HG02763 (cell line): ENCODE measurements at regions not wholly inside any gene's neighbourhood (a gene's known extent, or its start where the extent isn't known, plus 50 kb on each side); places are given as distances from the start of the nearest gene placed in this dataset.

Source experiments
- ATAC-seq: cut with Tn5 transposase; IDR thresholded peaks from one replicate; pipeline ENCODE4 v1.9.1; 2021; ENCODE audit warnings: mild to moderate bottlenecking, moderate library complexity; ENCODE audit not compliant: unreplicated experiment

DNA sequence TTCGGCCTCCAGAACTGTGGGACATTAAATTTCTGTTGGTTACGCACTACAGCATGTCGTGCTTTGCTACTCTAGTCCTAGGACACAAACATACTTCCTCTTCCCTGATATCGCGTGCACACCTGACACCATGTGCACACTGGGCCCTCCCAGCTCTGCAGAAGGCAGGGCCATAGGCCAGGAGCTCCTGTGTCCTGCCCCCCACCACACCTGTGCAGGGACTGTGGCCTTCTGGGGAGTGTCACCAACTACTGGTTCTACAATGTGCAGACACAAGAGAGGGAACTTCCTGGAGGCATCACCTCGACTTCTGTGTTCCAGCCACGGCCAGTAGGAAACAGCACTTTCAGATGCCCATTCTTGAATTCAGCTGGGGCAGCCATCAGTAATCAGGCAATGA lies 646.4 kb upstream of the MGMT start:
- ATAC-seq: no peak

DNA sequence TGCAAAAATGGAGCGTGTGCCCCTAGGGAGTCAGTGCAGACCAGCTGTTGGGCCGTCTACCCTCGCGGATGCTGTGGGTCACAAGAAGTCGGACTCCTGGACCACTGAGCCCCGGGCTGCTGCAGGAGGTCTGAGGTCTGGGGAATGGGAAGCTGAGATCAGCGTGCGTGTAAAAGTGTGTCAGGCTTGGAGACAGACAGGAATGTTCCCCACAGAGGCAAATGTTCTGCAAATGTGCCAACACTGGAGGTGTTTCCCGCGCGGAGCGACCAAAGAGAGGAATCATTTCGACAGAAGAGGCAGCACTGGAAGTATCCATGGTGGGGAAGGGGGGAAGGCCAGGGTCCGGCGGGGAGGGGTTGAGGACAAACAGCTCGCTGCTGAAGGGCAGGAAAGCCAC lies 643.8 kb upstream of the MGMT start:
- no peak for ATAC-seq

DNA sequence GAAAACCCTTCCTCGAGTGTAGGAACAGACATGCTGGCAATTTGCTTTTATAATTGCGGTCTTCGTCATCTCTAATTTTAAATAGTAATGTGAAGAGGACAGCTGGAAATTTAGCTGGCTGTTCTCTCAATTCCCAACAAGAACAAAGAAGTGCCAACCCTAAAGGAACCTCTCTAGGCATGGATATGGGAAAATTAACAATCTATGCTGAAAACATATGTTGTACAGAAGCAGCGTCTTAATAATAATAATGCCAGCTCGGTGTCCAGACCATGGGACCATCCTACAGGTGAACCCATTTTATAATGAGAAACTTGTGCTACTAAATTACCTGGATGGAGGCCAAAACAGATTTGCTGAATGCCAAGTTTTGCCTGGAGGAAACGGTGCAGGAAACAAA lies 641.4 kb upstream of the MGMT start:
- ATAC-seq: no peak

DNA sequence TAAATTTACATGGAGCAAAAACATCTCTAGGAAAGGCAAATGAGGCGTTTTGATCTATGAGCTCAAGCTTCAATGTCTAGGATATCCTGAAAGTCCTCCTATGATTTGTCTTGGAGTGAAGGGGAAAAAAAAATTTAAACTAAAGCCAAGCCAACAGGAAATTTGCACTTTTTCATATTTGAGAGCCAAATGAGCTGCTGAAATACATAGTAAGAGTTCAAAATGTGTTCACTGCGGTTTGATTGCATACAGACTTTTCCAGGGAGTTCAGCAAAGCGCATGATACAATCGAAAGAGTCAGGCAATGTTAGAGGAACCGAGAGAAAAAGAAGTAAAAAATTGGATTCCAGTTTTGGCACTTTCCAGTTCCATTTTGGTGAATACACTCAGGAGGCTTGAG lies 633.4 kb upstream of the MGMT start:
- ATAC-seq: no peak

DNA sequence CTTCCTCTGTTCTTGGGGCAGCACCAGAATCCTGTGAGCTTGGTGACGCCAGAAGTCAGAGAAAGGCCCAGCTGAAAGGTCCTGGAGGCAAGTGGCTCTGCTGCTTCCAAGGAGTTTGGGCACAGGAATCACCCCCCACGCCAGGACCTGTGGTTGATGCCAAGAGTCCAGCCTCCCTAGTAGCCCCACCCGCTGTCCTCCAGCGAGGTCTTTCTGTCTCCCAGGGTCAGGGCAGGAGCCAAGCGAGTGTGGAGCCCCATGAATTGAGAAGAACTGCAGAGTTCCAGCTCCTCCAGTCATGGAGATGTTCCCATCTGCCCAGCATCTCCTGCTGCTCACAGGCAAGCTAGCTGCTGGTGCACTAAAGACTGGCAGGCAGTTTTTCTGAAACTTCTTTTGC lies 631.7 kb upstream of the MGMT start:
- no peak for ATAC-seq

DNA sequence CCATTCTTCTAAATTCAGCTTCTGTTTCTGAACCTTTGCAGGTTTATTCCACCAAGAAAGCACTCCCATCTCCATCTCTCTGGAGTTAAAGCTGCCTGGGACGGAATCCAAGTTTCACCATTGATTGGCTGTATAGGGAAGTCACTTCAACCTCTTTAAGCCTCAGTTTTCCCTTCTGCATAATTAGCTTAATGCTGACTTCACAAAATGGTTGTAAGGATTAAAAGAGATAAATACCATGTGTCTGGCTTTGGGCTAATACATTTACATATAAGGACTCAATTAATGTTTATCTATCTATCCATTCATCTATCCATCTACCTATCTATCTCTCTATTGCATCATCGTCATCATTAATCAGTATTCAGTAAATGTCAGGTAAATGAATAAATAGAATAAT lies 629.6 kb upstream of the MGMT start:
- ATAC-seq: no peak

DNA sequence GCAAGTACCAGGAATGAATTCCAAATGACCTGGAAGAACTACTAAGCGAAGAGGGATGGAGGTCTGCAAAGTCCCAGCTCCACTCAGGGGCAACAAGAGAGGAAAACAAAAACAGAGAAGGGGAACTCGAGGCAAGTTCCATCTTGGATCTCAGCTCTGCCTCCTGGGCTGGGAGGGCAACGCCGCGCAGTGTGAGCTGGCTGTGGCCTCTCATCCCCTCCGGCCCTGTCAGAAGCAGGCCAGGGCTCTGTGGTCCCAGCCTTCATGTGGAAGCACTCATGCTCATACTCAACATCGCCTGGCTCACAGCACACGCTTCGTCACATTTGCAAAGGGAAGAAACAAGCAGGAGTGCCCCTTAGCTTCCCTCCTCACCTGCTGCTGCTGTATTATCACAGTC lies 627.9 kb upstream of the MGMT start:
- no peak for ATAC-seq

DNA sequence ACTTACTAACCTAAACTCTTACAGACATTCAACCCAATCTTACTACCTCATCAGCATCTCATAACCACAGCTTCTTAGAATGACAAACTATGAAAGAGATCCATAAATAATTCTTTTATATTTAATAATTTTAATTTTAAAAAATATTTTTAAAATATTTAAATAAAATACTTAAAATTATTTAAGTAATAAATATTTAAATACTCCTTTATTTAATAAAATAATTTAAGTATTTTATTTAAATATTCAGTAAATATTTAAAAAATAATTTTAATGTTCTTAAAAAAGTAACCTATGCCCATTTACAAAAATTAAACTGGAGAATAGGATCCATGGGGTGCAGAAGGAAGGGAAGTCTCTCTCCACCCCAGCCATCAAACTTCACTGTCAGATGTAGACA lies 627.3 kb upstream of the MGMT start:
- no peak for ATAC-seq

DNA sequence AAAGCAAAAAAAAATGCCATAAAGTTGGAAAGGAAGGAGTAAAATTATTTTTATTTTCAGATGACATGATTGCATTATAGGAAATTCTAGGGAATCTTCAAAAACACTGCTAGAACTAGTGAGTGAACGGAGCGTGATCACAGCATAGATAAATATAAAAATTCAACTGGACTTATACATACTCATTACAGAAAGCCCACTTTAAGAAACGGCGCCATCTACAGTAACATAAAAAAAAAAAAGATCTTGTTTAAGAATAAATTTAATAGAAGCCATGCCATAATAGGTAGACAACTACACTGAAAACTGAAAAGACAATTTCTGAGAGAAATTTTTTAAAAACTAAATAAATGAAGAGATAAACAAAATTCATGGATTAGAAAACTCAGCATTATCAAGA lies 623.1 kb upstream of the MGMT start:
- ATAC-seq: no peak

DNA sequence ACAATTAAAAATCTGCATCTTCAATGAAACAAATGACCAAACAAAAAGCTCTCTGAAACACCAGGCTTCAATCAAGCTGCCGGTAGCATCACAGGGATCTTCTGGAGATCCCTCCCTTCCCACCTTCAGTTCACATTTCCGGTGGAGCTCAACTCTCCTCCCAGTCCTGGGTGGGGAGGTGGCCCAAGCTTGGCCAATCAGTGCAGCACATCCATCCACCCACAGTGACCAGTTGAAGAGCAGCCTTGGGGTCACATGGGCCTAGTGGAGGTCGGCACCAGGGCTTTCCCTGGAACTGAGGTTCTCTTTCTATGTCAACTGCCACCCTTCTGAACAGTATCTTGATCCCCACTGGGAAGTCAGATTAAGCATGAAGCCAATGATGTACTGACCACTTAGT lies 620.1 kb upstream of the MGMT start:
- ATAC-seq: no peak

DNA sequence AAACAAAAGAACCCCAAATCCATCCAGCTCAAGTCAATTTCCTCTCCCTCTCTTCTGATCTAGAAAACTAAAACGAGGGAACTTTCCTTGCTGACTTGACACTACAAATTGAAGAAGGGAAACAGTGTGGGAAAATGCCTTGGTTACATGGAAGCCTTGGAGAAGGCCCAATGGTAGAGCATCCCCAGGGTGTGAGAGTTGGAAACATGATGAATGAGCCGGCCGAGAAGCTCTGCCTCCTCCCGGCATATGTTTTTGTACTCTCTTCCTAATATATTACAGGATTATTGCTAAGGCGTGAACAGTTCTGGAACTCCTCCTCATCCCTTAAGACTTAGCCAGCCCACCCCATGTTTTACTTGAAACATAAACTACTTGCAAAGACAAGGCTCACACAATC lies 618.2 kb upstream of the MGMT start:
- ATAC-seq: no peak

DNA sequence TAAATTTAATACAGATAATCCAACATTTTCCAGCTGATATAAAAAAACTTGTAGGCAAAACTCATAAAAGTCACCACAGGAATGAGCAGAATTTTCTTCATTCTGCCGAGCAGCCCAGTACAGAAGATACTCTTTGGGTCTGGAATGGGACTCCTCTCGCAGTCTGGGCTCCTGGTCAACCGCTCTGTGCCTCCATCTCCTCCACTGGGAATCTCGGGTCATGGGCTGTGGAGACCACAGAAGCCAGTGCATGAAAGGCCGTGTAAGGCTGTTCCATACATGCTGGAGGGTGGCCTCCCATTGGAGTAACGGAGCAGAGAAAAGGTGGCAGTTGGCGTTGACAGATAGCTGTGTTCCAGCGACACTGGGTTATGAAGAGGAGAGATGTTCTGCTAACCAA lies 616.4 kb upstream of the MGMT start:
- no peak for ATAC-seq

DNA sequence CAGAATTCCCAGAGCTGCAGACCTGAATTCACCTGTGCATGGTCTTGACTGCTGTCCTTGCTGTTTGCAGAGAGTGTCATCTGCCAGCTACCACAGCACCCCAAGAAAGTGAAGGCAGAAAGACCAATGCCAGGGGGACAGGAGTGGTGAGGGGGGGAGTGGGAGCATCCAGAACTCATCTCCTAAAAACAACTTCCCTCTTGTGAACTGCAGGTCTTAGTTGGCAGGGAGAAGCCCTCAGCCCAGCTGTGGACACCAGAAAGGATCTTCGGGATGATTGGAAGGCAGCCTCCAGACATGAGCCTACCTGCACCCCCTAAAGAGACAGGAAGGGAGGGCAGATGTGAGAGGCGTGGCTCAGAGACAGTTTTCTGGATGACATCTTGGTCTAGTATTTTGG lies 615.8 kb upstream of the MGMT start:
- ATAC-seq: no peak

DNA sequence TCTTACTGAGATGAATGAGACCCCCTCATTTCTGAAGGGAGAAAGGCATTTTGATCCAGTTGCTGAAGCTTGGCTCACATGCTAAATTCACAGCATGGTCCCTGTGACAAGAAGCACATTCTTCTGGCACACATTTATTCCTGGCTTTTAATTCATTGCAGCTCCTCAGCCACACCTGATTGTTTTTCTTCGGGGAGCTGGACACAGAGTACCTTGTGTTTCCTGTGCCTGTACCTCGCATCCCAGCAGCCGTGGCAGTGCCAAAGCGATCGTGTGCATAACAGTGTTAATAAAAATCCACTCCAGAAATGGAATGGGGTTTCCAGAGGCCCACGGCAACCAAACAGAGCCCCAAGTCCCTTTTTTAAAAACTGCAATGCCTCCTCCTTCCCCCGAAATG lies 615.3 kb upstream of the MGMT start:
- ATAC-seq: no peak

DNA sequence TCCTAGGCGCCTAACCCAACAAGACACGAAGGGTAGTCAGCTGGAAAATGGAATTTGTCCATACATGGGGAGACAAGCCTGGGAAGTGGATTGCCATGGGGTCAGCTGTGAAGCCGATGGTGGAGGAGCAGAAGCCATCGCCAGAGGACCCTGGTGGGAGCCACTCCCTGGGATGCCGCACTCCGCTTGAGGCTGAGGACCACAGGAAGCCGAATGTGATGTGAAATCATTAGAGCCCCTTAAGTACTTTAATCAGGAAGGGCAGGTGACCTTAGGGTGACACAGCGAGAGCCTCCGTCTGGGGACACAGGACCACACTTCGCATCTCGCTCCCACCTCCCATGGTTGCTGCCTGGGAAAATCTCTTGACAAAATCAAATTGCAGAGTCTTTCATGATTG lies 614.6 kb upstream of the MGMT start:
- no peak for ATAC-seq

DNA sequence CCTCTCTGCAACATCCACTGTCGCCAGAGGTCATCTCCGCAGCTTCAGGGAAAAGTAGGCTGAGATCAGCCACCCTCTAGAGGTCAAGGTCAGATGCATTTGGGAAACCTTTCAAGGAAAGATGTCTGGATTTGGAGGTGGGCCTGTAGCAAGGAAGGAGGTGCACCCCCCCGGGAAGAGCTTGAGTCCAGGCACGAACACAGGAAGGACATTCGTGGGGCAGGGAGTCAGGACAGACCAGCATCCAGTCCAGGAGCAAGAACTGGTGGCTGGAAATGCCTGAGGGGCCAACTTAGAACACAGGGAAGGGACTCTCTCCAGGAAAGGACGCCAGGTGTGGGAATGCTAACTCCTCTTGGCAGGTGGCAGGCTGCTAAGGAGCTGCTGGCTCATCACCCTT lies 614.1 kb upstream of the MGMT start:
- no peak for ATAC-seq

DNA sequence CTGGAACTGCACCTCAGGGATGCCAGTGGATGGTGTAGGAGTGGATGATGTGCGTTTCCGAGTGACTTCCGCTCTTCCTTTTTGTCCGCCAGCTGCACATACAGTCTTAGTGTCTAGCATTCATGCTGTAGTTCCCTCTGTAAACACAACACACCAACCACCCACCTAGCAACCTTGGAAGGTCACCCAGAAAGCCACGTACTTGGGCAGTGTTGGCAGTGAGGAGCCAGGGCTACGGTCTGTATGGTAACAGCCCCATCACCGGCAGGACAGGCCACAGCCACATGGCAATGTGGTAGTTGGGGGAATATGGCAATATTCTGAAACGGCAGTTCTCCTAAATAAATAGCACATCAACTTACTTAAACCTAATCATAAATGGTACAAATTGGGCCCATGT lies 613.5 kb upstream of the MGMT start:
- ATAC-seq: no peak

DNA sequence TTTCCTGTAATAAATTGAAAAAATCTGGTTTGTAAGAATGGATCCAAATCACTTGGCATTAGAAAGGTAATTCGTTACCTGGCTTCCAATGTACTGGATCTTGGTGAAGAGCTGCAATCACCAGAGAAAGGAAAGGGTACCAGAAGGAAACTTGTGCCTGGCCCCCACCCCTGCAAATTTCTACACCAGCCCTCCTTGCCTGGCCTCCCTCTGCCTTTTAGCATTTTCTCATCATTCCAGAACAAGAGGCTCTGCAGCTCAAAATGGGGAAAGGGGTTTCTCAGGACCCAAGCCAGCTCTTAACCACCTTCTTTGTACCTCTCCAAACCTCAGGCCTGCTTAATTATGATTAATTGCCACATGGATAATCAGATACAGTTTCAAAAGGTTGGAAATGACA lies 612.8 kb upstream of the MGMT start:
- ATAC-seq: no peak

DNA sequence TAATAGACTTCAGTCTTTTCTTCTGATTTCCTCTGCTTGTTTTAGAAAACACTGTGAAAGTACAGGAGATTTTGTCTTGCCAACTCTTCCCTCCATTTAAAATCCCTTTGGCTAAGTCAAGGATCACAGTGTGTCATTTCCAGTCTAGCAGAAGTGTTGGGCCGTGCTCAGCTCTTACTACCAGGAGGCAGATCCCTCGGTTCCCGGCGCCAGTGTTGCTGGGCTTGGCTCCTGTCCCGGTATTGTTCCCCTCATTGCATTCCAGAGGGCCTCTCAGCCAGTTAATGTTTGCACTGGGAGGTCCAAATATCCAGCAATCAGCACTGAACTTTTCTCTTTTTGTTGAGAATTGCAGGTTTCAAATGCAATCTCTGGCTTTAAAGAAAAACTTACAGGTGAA lies 612.1 kb upstream of the MGMT start:
- ATAC-seq: no peak

DNA sequence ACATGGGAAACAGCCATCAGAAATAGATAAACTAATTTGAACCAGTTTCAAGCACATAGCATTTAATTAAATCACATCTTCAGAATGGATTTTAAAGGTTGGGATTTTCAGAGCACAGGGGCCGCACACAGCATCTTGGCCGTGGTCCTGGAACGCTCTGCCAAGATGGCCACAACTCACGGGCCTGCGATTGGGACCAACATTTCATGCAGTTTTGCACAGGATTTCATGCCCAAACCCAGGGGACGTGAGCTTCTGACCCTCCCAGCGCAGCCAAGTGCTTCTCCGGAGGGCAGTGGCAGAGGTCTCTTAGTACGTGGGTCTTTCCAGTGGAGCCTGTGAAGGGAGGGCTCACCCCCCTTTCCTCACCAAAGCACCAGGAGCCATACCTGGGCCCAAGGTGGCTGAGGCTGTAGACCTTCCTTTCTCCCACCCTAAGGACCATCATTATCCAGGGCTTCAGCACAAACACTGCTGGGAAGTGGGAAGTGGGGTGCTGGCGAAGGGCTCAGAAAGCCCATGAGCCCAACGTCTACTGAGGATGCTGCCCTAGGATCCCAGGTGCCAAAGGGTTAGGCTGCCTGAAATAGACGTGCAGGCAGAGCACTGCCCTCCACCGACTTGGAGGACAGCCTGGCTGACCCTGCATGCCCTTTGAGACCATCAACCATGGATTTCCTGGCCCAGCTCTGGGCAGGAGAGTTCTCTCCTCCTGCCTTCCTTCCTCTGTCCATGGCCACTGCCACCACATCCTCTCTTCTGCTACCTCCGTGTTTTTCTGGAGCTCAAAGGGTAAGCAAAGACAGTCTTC lies 611.2 kb upstream of the MGMT start:
- no peak for ATAC-seq

DNA sequence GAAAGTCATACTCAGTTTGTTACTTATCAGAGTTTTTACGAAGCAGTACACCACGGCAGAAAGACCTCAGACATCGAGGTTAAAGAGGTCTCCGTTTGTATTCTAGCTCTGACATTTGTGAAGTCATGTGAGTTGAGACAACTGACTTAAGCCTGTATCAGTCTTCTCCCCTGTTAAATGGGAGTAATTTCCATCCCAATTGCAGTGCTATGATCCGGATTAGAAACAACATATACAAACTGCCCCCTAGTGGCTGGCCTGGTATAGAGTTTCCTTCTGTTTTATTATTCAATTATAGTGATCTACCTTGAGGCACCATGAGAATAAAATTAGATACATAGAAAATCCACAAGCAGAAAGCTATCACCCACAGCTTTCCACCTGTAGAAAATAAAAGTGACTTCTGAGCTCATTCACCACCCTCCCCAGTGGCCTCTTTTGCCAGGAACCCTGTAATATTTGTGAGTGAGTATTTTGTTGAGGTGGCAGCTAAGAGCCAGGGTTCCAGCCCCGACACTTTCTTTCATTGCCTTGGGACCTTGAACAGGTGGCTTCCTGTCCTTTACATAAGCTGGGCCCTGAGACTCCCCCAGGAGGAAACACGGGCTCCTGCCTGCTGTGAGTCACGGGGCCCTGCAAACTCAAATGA lies 607.2 kb upstream of the MGMT start:
- no peak for ATAC-seq

DNA sequence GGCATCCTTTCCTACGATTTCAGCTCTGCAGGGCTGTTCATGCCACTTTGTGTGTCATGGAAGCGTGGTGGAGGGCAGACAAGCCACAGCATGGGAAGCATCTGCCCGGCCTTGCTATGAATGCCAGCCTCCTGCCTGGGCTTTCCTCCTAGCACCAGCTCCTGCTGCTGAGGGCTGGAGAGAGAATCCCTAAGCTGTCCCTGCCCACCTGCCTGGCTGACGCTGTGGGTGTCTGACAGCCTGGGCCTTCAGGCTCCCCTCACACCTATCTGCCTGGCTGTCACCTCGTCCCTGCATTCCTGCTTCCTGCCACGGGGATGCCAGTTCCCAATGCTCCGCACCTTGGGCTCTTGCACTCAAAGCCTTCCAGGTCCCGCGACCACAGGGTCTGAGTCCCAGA lies 606.5 kb upstream of the MGMT start:
- no peak for ATAC-seq
